GM18868 (cell line): ENCODE measurements at regions not wholly inside any gene's neighbourhood (a gene's known extent, or its start where the extent isn't known, plus 50 kb on each side); places are given as distances from the start of the nearest gene placed in this dataset.
"Not testable (repeated sequence)": the region's sequence is repeated elsewhere in the genome, so short reads cannot be mapped to it uniquely, and the experiment has no call there.

Source experiments
- ATAC-seq: cut with Tn5 transposase; IDR thresholded peaks from one replicate; pipeline ENCODE4 v1.9.1; 2021; ENCODE audit warnings: mild to moderate bottlenecking, moderate library complexity; ENCODE audit not compliant: unreplicated experiment

DNA sequence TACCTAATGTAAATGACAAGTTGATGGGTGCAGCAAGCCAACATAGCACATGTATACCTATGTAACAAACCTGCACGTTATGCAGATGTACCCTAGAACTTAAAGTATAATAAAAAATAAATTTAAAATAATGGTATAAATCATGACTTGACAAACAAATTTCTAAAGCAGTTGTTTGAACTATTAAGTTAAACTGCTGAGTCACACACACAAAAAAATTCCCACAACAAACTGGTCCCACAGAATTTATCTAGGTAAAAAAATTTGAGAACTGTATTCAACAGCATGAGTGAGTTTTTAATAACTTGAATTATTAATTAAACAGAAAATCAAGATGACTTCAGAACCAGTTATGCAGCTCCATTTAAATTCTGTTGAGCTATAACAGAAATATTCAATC lies 186.0 kb upstream of the SOX6 start:
- no peak for ATAC-seq

DNA sequence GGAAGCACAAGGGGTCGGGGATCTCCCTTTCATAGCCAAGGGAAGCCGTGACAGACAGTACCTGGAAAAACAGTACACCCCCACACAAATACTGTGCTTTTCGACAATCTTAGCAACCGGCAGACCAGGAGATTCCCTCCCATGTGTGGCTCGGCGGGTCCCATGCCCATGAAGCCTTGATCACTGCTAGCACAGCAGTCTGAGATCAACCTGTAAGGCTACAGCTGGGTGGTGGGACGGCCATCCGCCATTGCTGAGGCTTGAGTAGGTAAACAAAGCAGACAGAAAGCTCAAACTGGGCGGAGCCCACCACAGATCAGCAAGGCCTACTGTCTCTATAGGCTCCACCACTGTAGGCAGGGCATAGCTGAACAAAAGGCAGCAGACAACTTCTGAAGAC lies 180.2 kb upstream of the SOX6 start:
- no peak for ATAC-seq

DNA sequence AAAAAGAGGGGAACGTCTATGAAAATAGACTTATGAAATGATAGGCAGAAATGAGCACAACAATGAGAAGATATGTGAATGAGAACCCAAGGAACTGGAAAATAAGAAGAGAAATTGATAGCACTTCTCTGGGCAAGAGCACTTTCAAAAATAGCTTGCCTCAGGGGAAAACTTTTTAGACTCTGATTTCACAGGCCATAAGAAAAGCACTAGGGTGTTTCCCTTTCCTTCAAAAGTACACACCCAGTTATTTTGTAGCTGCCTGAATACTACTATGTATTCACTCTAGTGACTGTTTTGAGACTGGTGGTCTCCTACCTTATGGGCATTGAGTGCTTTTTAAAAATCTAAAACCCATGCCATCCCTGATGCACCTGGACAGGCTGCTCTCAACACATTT lies 172.3 kb upstream of the SOX6 start:
- no peak for ATAC-seq

DNA sequence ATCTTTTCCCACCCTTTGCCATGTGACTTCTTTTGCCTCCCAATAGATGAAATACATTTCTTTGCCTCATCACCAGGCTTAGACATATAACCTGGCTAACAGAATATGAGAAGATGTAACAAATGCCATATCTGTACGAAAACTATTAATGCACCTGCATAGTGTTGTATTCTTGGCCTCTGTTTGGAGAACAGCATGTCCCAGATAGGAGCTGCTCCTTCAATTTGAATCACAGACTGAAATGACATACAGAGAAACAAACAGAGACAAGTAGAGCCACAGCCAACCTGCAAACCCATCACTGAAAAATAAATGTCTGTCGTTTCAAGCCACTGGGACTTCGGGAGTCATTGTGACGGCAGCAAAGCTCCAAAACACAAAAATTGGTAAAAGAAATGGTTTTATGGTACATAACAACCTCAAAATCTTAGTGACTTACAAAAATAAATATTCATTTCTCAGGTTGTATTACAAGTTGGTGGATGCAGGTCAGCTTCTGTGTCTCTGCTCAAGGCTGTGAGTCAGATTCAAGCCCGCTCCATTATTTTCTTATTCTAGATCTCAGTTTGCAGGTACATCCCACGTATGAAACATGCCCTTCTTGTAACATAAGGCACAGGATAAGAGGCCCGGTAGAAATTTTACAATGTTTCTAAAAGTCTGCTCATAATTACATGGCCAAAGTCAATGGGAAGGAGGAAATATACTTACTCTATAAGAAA lies 171.3 kb upstream of the SOX6 start:
- no peak for ATAC-seq

DNA sequence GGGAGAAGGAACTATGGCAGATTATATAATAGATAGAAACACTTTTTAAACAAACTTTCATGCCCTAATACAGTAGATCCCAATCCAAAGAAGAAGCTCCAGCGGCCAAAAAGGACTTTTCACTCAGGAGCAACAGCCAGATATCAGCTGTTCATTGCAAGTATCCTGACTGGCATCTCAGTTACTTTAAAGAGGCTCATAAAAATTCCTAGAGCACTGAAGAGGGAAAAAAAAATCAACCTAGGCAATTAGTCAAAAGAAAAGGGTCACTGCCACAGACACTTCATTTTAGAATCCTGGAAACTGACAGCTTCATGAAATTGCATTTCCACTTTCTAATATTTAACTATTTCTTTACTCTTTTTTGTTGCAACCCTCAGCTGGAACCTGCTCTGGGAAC lies 170.6 kb upstream of the SOX6 start:
- no peak for ATAC-seq

DNA sequence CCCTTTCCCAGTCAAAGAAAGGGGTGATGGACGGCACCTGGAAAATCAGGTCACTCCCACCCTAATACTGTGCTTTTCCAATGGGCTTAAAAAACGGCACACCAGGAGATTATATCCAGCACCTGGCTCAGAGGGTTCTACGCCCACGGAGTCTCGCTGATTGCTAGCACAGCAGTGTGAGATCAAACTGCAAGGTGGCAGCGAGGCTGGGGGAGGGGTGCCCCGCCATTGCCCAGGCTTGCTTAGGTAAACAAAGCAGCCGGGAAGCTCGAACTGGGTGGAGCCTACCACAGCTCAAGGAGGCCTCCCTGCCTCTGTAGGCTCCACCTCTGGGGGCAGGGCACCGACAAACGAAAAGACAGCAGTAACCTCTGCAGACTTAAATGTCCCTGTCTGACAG lies 164.4 kb upstream of the SOX6 start:
- not testable (repeated sequence) for ATAC-seq

DNA sequence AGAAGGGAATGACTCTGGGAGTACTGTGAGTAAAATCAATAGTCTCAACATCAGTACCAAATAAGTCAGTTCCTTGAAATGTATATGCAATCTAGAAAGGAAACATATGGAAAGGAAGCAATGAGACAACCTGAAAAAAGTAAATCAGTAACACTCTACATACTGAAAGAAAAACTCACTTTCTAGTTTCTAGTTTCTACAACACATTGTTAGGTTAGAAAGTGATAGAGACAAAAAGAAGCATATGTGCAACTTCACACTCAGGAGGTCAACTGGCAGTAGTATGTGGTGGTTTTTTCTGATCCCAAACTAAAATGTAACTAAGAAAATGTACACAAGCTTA lies 156.5 kb upstream of the SOX6 start:
- ATAC-seq: peak; percentile 62

DNA sequence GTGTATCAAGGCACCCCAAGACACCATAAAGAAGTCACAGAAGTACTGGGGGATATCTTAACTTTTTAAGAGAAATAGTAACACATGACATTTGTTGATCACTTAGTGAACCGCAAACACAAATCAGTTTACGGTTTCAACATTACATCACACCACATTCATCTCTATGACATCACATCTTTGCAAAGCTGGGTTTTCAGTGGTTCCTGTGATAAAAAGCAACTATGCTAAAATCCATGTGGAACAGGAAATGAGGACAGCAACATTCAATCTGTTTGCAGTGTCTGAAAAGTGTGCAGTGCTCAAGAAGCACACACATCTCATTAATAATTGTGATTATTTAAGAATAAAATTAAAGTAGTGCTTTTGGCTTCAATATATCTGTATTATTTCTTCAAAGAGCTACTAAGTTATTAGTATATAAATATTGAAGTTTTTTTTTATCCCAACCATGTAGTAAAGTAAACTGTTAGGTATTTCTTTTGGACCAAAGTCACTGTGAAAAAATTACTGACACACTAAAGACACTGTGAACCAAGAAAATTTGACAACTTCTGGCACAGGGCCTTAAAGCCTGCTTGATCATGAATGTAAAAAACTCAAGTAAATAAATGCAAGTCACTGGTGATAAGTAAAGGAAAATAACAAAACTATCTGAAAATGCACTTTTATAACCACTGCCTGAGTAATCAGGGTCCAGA lies 156.0 kb upstream of the SOX6 start:
- no peak for ATAC-seq

DNA sequence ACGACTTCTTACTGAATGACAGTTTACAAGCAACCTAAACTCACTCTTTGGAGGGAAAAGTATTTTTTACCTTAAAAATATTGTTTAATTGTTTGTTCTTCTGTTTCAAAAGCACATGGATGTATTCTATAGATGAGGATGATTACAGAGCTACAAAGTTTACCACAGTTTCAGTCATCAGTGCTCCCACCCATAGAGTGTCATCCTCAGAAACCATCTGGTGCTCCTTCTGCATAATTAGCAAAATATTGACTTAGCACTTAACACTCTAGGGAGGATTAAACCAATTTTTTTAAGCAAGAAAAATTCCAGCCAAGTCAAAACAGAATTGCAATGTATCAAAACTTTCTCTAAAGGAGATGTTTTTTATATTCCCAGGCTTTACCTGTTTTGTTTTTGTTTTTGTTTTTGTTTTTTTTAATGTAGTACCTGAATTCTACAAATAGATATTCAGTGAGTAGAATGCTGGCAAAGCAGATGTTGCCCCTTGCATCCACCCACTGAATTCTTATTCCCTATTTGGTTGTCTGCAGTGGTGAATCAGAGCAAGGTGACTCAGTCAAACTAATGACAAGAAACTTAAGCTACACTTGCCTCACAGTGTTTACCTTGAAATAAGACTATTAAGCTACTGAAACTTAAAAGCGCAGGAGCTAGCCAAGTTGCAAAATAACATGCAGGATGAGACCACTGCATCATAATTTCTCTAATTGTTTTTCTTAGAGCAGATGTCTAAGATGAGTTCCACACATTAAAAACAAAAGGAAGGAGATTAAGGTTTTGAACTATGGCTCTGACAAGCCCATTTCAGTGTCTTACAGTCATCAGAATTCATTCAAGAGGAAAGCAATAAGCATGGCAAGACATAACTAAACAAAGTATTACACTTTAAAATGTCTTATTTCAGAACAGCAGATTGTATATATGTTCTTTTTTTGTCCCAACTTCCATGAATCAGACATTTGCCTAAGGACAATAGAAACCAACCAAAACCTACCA lies 155.1 kb upstream of the SOX6 start:
- ATAC-seq: no peak

DNA sequence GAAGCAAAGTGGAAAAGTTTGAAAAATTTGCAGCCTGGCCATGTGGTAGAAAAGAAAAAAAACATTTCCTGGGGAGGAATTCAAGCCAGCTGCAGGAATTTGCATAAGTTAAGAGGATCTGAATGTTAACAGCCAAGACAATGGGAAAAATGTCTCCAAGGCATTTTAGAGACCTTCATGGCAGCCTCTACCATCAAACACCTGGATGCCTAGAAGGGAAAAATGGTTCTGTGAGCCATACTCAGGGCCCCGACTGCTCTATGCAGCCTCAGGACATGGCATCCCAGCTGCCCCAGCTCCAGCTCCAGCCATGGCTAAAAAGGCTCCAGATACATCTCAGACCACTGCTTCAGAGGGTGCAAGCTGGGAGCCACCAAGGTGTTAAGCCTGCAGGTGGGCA lies 149.1 kb upstream of the SOX6 start:
- no peak for ATAC-seq

DNA sequence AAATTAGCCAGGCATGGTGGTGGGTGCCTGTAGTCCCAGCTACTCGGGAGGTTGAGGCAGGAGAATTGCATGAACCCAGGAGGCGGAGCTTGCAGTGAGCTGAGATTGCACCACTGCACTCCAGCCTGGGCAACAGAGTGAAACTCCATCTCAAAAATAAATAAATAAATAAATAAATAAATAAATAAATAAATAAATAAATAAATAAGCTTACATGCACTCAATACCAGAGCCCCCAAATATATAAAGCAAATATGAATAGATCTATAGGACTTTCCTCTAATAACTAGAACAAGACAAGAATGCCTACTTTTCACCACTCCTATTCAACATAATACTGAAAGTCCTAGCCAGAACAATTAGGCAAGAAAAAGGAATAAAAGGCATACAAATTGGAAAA lies 147.5 kb upstream of the SOX6 start:
- not testable (repeated sequence) for ATAC-seq

DNA sequence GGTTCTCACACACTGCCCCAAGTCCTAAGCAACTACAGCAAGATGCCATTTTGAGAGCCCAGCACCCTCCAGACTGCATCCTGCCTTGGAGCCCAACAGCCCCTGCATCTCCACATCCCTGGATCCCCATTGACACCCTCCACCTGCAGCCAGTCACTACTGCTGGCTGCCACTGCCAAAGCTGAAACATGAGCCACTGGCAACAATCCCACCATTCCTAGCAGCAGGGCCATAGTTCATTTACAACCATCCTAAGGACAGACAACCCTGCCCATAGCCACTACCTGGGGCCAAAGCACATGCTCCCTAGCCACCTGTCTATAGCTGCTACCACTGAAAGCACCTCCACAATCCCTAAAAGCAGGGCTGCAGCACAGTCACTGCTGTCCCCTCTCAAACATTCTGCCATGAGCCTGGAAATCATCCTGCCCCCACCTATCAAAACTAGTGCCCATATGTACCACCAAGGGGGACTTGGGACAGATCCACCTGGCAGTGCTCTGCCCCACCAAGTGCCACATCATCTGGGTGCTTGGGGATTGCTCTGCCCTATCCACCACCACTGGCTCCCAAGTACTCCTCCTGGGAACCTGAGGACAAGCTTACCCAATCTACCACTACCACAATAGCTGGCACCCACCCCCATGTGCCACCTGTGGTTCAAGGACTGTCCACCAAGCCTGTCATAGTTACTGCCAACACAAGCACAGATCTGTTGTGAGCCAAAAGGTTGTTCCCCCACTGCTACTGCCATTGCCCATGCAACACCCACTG lies 138.8 kb upstream of the SOX6 start:
- ATAC-seq: no peak

DNA sequence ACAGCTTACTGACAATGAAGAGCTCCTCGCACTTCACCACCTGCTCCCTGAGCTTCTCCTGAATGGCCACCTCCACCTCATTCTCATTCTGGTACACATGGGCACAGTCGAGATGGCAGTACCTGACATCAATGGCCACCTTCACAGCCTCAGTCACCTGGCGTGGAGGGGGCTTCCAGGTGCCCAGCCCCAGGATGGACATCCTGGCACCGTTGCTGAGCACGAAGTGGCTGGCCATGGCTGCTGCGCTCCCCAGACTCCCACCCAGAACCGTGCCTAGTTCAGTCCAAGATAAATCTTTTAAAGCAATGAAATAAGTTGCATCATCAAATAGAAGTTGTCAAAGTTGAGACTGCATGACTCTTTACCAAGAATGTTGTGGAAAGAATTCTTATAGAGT lies 128.1 kb upstream of the SOX6 start:
- ATAC-seq: no peak

DNA sequence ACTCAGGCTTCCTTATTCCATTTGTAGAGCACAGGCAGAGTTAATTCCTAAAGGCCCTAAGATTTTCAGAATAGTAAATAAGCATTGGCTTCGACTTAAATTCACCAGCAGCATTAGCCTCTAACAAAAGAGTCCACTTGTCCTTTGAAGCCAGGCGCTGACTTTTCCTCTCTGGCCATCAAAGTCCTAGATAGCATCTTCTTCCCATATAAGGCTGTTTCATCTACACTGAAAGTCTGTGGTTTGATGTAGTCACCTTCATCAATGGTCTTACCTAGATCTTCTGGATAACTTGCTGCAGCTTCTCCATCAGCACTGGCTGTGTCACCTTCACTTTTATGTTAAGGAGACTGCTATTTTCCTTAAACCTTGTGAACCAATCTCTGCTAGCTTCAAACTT lies 118.3 kb upstream of the SOX6 start:
- no peak for ATAC-seq

DNA sequence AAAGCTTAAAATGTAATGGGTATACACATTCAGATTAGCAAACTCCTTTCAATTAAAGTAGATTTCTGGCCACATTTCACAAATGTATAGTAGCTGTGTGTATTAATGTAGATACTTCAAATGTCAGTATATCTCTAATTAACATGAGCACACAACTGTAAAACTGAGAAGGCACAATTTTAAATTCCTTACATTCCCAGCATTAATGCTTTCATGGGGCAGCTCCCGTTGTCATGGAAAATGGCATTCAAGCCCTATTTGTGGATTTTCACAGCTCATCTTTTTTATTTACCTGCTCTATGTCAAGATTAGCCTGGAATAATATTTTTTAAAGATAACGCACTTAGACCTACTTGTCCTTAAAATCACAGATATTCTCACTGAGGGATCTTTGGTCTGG lies 113.6 kb upstream of the SOX6 start:
- ATAC-seq: no peak

DNA sequence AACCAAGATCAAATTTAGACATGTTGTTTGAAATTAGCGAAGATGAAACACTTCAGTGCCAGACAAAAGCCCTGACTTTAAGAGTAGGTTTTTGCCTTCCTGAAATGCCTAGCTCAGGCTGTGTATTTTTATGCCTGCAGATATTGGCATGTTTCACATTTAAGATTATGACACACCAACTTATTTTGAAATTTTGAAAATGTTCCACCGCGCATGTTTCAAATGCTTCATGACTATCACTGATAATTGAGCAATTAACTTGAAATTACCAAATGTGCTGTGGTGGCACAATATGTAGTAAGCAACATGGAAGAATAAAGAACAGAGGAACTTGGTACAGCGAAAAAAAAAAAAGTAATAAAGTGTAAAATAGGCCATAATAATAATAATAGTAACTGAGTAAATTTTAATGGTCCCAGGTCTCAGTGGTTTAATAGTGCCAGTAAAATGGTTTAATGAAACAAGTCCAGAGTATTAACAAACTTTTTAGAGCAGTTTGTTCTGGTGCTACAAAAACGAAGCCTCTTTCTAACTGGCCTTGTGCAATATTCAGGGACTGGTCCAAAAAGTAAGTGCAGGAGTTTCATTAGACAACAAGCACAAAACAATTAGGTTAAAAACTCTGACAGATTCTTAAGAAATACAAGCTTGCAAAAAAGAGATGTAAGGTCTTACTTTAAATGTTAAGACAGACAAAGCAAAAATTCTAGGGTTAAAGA lies 112.5 kb upstream of the SOX6 start:
- ATAC-seq: no peak

DNA sequence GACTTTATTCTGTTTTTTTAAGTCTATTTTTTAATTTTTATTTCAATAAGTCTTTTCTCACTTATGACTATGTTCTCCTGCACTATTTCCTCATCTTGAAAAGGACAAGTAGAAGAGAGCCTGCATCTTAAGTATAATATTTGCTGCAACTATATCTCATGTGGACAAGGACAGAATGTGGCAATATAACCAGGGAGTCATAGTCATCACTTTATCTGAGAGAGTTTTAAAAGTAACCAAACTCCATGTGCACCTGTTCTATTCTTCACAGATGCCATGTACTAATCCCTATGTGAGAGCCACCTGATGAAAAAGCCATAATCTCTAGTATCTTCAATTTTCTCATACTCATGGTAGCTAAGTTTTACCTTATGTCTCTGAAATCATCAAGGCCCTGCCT lies 104.2 kb upstream of the SOX6 start:
- ATAC-seq: no peak

DNA sequence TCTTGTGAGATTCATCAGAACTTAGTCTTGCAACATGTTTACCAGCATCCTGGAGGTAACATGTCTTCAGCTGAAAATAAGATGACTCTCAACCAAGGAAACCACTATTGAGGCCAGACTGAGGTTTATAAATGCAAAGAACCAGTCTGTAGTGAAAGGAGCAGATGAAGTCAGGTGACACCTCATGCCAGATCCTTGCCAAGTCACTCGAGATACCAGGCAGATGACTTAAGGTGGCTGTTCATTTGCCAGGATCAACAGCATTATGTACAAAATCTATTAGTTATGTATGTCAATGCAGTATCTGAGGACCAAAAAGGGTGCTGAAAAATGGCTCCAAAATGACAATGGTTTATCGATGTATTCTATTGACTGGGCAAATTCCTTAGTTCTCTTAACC lies 100.0 kb upstream of the SOX6 start:
- ATAC-seq: no peak

DNA sequence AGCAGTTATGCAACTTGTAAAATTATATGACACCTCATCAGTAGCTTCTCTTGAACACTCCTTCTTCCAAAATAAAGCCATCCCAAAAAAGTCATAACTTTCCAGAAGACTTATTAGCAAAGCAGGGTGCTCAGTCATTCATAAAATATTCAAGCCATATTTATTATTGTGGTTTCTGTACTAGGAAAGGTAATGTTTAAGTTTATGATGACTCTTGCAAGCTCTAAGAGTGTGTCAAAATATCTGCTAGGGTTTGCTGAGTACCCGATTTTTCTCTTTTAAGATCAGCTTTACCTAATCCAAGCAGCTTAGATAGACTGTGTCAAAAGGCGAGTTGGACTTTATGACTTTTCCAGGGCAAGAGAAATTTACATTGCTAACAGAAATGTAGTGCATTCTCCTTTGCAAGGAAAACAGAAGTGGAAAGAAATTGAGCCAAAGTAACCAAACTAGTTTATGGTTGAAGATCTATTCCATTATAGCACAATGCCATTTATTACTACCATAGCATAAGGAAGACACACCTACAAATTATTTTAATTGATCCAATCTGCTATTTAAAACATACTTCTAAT lies 98.0 kb upstream of the SOX6 start:
- ATAC-seq: no peak

DNA sequence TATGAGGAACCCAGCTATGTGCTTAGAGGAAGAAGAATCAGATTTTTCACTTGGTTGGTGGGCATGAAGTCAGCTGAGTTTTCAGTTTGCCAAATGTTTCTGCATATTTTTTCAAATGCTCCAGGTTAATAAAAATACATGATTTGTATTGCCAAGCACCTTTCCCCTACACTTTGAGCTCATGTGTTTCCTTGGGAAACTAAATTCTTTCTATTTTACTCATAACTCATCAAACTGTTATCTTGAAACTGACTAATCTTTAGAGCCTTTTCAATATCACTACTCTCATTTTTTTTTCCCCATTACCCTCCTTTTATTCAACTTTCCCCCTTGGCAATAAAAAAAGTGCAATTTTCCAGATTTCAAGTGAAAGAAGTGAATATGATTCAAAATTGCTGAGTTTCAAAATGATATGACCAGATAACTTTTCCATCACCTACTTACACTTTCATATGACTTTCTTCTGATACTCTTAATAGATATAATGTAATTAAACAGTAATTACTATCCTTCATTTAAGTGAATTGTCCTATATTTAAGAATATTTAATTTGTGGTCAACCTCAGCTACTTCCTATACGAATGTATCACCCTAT lies 91.9 kb upstream of the SOX6 start:
- no peak for ATAC-seq
